ENCODE measurements at regions not wholly inside any gene's neighbourhood (a gene's known extent, or its start where the extent isn't known, plus 50 kb on each side); places are given as distances from the start of the nearest gene placed in this dataset.

GRCh38 chr4:126691797-126692196 lies 941.0 kb upstream of the INTU start:
- Histone ChIP-seq H3K9me3 (ENCODE audit: insufficient read depth, low read length, severe bottlenecking) (no peaks in the 10 kb centered on the region), H3K9ac (ENCODE audit: low read depth, low read length) (no peak overlapping the region), H3K27ac (ENCODE audit: low read length) (no peak overlapping the region), H3K4me2 (ENCODE audit: insufficient read depth, low read length) (no peak overlapping the region), H3K4me3 (ENCODE audit: low read depth in 1 of 2, low read length in 2 of 2) (no peak overlapping the region), H2AFZ (ENCODE audit: low read depth, low read length) (no peak overlapping the region), H3K36me3 (ENCODE audit: insufficient read depth, low read length) (no peaks in the 10 kb centered on the region), H3K79me2 (ENCODE audit: insufficient read depth, low read length) (no peaks in the 10 kb centered on the region), H3K27me3 (ENCODE audit: insufficient read depth, low read length, poor library complexity) (no peaks in the 10 kb centered on the region), H3K4me1 (ENCODE audit: insufficient read depth, low read length) (no peaks in the 10 kb centered on the region), H4K20me1 (ENCODE audit: insufficient read depth, low read length) (no peaks in the 10 kb centered on the region)
- ATAC-seq (ENCODE audit: insufficient read depth, low read depth), result no peak
- no peak for TF ChIP-seq EZH2 (IDR thresholded peaks at IDR 0.05; ENCODE audit: borderline replicate concordance, low read depth, low read length, severe bottlenecking)
- TF ChIP-seq CTCF (IDR thresholded peaks at IDR 0.05; ENCODE audit: borderline replicate concordance, extremely low read depth, low read length, poor library complexity, severe bottlenecking), result no peak
- DNase-seq, result no peak

GRCh38 chr4:126697748-126698147 lies 935.0 kb upstream of the INTU start:
- H3K79me2 ChIP-seq (ENCODE audit: insufficient read depth, low read length), result no peaks in the 10 kb centered on the region
- DNase-seq, result no peak

GRCh38 chr4:126698224-126698623 lies 934.5 kb upstream of the INTU start:
- no peak overlapping the region for H3K9ac ChIP-seq (ENCODE audit: low read depth, low read length)
- no peaks in the 10 kb centered on the region for H3K79me2 ChIP-seq (ENCODE audit: insufficient read depth, low read length)
- H3K4me2 ChIP-seq (ENCODE audit: insufficient read depth, low read length), result no peak overlapping the region

More at GRCh38 chr4:126697748-126698147, 935.0 kb upstream of the INTU start:
- Histone ChIP-seq H3K4me3 (ENCODE audit: low read depth in 1 of 2, low read length in 2 of 2) (no peak overlapping the region), H3K4me2 (ENCODE audit: insufficient read depth, low read length) (no peak overlapping the region), H3K27me3 (ENCODE audit: insufficient read depth, low read length, poor library complexity) (no peaks in the 10 kb centered on the region), H3K27ac (ENCODE audit: low read length) (no peak overlapping the region), H2AFZ (ENCODE audit: low read depth, low read length) (no peak overlapping the region), H3K9me3 (ENCODE audit: insufficient read depth, low read length, severe bottlenecking) (no peaks in the 10 kb centered on the region), H4K20me1 (ENCODE audit: insufficient read depth, low read length) (no peaks in the 10 kb centered on the region), H3K36me3 (ENCODE audit: insufficient read depth, low read length) (no peaks in the 10 kb centered on the region), H3K9ac (ENCODE audit: low read depth, low read length) (no peak overlapping the region), H3K4me1 (ENCODE audit: insufficient read depth, low read length) (no peaks in the 10 kb centered on the region)
- no peak for TF ChIP-seq CTCF (IDR thresholded peaks at IDR 0.05; ENCODE audit: borderline replicate concordance, extremely low read depth, low read length, poor library complexity, severe bottlenecking)
- ATAC-seq (ENCODE audit: insufficient read depth, low read depth), result no peak

More at GRCh38 chr4:126698224-126698623, 934.5 kb upstream of the INTU start:
- no peak overlapping the region for H2AFZ ChIP-seq (ENCODE audit: low read depth, low read length)
- ATAC-seq (ENCODE audit: insufficient read depth, low read depth) (no peak), DNase-seq (no peak)
- no peaks in the 10 kb centered on the region for H3K27me3 ChIP-seq (ENCODE audit: insufficient read depth, low read length, poor library complexity)
- H3K9me3 ChIP-seq (ENCODE audit: insufficient read depth, low read length, severe bottlenecking), result no peaks in the 10 kb centered on the region
- no peak overlapping the region for H3K4me3 ChIP-seq (ENCODE audit: low read depth in 1 of 2, low read length in 2 of 2)
- no peaks in the 10 kb centered on the region for H3K36me3 ChIP-seq (ENCODE audit: insufficient read depth, low read length)
- no peak for TF ChIP-seq CTCF (IDR thresholded peaks at IDR 0.05; ENCODE audit: borderline replicate concordance, extremely low read depth, low read length, poor library complexity, severe bottlenecking)
- no peak for TF ChIP-seq EZH2 (IDR thresholded peaks at IDR 0.05; ENCODE audit: borderline replicate concordance, low read depth, low read length, severe bottlenecking)
- no peaks in the 10 kb centered on the region for H4K20me1 ChIP-seq (ENCODE audit: insufficient read depth, low read length)
- no peaks in the 10 kb centered on the region for H3K4me1 ChIP-seq (ENCODE audit: insufficient read depth, low read length)
- H3K27ac ChIP-seq (ENCODE audit: low read length), result no peak overlapping the region
